ENCODE measurements at regions not wholly inside any gene's neighbourhood (a gene's known extent, or its start where the extent isn't known, plus 50 kb on each side); places are given as distances from the start of the nearest gene placed in this dataset.

- DNase-seq: no peak
- Mint-ChIP-seq H3K4me1 (no peaks in the 10 kb centered on the region), H3K27ac (no peak overlapping the region), H3K4me3 (no peak overlapping the region), H3K9me3 (no peaks in the 10 kb centered on the region), H3K36me3 (no peaks in the 10 kb centered on the region), H3K27me3 (peaks cover 4 to 6% of the 10 kb centered on the region in 2 donors)
- no peak for ATAC-seq (replicated peaks)
Measured at GRCh38 chr6:154664287-154664686, 68.9 kb upstream of the SCAF8 start.

GRCh38 chr6:154668156-154668555 is 65.1 kb upstream of the SCAF8 start:
- Mint-ChIP-seq H3K4me1 (no peaks in the 10 kb centered on the region), H3K27ac (no peak overlapping the region), H3K4me3 (no peak overlapping the region), H3K27me3 (no peaks in the 10 kb centered on the region), H3K36me3 (no peaks in the 10 kb centered on the region), H3K9me3 (no peaks in the 10 kb centered on the region)
- no peak for ATAC-seq (replicated peaks)
- DNase-seq: no peak

DNA sequence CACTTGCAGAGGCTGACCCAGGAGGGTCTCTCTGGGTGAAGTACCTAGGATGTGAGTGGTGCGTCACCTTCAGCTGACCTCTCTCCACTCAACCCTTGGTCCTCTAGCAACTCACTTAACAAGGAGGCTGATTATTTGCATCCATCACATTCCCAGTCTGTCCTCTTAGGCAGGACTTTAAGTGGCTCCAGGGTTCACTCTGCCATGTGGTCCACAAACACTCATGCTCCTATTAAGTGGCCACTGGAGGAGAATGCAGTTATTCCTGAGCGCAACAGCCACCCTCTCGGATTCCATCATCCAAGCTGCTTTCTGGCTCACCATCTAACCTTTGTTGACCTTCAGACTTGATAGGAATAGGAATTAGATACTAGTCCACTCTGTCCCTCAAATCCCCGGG is 61.1 kb upstream of the SCAF8 start:
- Mint-ChIP-seq H3K36me3 (no peaks in the 10 kb centered on the region), H3K27me3 (no peaks in the 10 kb centered on the region), H3K27ac (no peak overlapping the region), H3K4me1 (no peaks in the 10 kb centered on the region), H3K9me3 (no peaks in the 10 kb centered on the region), H3K4me3 (no peak overlapping the region)
- ATAC-seq (replicated peaks) (no peak), DNase-seq (no peak)

- no peaks in the 10 kb centered on the region for H3K4me1 Mint-ChIP-seq
- H3K36me3 Mint-ChIP-seq: no peaks in the 10 kb centered on the region
- H3K9me3 Mint-ChIP-seq: no peaks in the 10 kb centered on the region
- no peak for ATAC-seq (replicated peaks)
- no peak overlapping the region for H3K4me3 Mint-ChIP-seq
- H3K27ac Mint-ChIP-seq: no peak overlapping the region
- no peak for DNase-seq
- H3K27me3 Mint-ChIP-seq: no peaks in the 10 kb centered on the region
Measured at GRCh38 chr6:154673919-154674318, 59.3 kb upstream of the SCAF8 start.

- no peaks in the 10 kb centered on the region for H3K9me3 Mint-ChIP-seq
- no peaks in the 10 kb centered on the region for H3K36me3 Mint-ChIP-seq
- ATAC-seq (replicated peaks) (peak; percentile 100), DNase-seq (peak; percentile 84)
- H3K4me1 Mint-ChIP-seq: no peaks in the 10 kb centered on the region
- H3K27ac Mint-ChIP-seq: no peak overlapping the region
- no peaks in the 10 kb centered on the region for H3K27me3 Mint-ChIP-seq
- H3K4me3 Mint-ChIP-seq: no peak overlapping the region
Measured at GRCh38 chr6:154675602-154676088, 57.6 kb upstream of the SCAF8 start.

DNA sequence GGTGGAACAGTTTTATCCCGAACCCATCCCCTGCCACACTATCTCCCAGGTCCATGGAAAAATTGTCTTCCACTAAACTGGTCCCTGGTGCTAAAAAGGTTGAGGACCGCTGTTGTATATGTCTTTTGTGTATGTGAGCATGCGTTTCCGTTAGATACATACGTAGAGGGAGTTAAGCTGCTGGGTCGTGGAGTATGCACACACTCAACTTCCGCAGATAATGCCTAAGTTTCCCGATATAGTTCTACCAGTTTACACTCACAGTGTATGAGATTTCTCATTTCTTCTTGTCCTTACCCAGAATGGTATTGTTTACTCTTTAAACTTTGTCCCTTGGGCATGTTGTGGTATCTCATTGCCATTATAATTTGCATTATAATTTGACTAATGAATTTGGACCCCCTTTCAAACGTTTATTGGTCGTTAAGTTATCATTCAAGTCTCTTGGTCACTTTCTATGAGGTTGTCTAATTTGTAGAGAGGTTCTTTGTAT is 50.5 kb upstream of the SCAF8 start:
- DNase-seq: no peak
- Mint-ChIP-seq H3K9me3 (no peaks in the 10 kb centered on the region), H3K36me3 (no peaks in the 10 kb centered on the region), H3K27me3 (no peaks in the 10 kb centered on the region), H3K27ac (no peak overlapping the region), H3K4me1 (peaks cover 10 to 27% of the 10 kb centered on the region in 2 donors), H3K4me3 (no peak overlapping the region)
- no peak for ATAC-seq (replicated peaks)
